Fibroblast of the conjunctiva (primary cell): ENCODE measurements at regions not wholly inside any gene's neighbourhood (a gene's known extent, or its start where the extent isn't known, plus 50 kb on each side); places are given as distances from the start of the nearest gene placed in this dataset.

Experiments
- DNase-seq: peaks from one replicate; pipeline ENCODE4 v3.0.0-alpha.2; 2010; ENCODE audit warnings: low read depth

DNA sequence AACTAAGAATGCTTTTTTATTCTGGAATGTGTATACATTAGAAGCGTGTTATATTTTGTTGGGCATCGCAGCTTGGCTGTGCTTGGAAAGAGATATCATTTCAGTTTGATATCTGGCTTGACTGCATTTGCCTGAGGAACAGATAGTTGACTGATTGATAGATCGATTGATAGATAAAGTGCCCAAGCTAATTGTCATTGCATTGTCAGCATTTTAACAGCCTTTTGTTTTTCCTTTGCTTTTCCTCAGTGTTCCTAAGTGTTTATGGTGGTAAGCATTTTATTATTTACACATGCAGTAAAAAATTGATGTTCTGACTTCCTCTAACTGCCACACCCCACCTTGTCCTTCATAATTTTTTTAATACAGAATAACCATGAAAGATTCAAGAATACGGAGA lies 180.9 kb upstream of the GRIK2 start:
- DNase-seq = no peak

DNA sequence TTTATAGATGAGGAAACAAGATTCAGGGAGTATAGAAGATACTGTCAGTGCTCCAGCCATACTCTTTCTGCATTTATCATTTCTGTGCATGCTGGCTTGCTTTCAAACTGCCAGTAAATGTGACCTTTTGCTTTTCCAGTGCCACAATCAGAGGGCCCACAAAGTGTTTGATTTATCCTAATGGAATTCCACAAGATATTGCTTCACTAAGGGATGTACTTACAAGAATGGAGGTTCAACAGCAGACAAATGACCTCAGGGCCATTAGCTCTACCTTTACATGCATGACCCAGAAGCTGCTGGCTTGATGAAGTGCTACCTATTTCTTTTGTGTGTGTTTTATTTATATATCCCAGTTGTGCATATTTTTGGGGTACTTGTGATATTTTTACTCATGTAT lies 171.5 kb upstream of the GRIK2 start:
- no peak for DNase-seq

GRCh38 chr6:101224751-101225150 lies 168.8 kb upstream of the GRIK2 start:
- no peak for DNase-seq

- no peak for DNase-seq
These were observed 166.8 kb upstream of the GRIK2 start for GRCh38 chr6:101226677-101227135.

DNA sequence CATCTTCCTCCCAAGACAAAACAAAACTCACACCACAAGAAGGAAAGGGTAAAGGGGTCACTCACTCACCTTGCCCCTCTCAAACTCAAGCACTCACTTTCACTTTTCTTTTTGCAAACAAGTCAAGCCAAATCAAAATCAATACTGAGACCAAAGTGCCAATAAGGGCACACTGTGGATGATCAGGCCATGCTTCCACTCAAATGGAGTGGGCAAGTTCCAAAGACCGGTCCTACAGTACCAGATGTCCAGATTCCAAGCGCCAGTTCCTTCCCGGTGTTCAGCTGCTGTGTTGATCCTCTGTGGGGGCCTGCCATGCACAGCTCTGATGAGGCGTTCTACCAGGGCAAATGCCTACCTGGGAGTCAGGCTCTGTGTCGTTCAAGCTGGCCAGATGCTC lies 162.6 kb upstream of the GRIK2 start:
- DNase-seq = no peak

DNA sequence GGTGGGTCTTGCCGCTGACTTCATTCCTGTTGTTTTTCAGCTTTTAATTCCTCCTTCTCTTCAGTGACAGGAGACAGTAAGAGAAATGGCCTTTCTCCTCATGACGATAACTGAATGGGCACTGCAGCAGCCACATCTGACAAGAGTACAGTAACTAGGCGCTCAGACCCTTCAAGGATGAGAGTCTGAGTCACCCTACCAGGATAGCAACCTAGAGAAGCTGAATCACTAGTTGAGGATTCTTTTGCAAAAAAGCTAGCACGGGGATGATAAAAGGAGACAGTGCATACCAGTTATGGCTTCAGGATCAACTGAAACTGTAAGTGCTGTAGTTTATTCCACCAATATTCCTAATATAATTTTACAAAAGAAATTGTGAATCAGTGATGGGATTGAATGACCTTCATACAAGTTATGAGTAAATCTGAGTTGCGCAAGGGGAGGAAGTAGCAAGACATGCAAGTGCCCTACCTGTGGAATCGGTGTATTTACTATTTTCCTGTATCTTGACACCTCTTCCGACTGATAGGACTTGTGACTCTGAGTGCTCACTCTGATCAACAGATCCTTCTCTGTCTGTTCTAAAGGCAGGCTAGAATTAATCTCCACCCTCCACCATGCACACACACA lies 161.8 kb upstream of the GRIK2 start:
- no peak for DNase-seq

DNA sequence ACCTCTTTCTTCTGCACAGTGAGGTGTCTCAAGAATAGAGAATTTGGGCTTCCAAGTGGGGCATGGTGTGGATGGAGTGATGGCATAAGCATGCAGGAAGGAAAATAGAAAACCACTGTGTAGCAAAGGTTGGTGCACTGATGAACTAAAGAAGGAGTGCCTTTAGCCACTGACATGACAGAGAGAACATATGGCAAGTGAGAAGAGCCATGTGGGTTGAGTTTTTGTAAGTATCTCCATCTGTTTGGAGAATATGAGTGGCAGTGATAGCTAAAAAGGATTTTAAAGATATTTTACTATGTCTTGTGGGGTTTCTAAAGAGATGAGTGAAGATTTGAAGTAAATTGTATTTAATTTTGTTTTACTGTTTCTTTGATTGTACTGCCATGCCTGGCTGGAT lies 160.5 kb upstream of the GRIK2 start:
- no peak for DNase-seq

- DNase-seq = no peak
These were observed 156.8 kb upstream of the GRIK2 start for GRCh38 chr6:101236709-101237108.

GRCh38 chr6:101241442-101241841 lies 152.1 kb upstream of the GRIK2 start:
- no peak for DNase-seq

DNA sequence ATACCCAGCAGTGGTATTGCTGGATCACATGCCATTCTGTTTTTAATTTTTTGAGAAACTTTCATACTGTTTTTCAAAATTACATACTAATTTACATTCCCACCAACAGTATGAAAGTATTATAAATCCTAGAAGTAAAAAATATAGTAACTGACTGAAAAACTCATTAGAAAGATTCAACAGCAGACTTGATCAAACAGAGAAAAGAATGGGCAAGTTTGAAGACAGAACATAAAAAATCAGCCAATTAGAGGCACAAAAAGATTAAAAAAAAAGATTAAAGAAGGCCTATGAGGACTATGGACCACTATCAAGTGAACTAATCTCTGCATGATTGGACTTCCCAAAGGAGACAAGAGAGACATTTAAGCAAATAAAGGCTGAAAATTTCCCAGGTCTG lies 144.0 kb upstream of the GRIK2 start:
- DNase-seq = no peak

GRCh38 chr6:101257163-101257562 lies 136.3 kb upstream of the GRIK2 start:
- DNase-seq = no peak

GRCh38 chr6:101259505-101259904 lies 134.0 kb upstream of the GRIK2 start:
- DNase-seq = no peak

DNA sequence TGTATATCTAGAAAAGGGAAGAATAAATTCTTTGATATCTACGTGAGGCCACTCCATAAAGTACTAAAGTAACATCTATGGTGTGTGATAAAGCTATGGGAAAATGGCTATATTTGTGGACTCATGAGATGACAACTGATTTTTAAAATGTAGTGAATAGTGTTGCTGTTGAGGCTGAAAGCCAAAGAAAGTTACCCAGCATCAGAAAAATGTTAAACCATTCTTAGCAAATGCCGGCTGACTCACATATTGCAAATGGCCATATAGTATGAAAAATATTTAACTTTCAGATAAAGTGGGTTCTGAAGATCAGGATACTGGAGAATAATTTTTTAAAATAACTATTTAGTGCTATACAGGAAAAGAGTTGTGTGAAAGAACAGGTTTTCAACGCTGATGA lies 129.9 kb upstream of the GRIK2 start:
- DNase-seq = no peak

- DNase-seq = no peak
These were observed 127.4 kb upstream of the GRIK2 start for GRCh38 chr6:101266063-101266462.

DNA sequence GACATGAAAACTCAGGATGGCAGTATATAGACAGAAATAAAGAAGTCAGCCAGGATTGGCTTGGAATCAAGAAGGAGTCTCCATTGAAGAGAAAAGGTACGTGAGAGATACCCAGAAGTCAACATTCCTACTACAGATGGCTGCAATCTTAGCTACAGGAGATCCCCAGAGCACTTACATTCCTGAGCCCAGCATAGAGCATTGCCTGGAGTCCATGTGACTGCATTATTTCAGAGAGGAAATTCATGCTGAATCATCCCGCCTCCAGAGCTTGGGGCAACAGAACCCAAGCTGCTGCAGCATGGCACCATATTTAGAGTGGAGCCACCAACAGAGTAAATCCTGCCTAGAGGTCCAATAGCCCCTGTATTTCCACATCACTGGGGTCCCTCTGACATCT lies 125.0 kb upstream of the GRIK2 start:
- no peak for DNase-seq

DNA sequence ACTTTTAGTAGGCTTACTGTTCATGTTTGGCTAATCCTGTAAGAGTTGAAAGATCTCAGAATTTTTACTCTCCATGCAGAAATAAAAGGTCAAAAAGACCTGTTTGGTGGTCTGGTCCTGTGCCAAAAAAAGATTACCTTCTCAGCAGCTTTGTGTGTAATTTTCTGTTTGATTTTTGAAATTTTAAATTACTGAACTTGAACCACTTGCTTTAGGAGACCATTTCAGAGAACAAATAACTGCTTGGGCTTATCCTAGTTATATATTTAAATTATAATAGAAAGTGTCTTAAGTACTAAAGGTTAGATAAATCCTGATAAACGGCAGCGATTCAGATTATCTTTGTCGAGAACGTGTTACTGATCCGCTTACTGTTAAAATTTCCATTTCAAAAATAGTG lies 118.3 kb upstream of the GRIK2 start:
- no peak for DNase-seq

- no peak for DNase-seq
These were observed 117.4 kb upstream of the GRIK2 start for GRCh38 chr6:101276066-101276465.

DNA sequence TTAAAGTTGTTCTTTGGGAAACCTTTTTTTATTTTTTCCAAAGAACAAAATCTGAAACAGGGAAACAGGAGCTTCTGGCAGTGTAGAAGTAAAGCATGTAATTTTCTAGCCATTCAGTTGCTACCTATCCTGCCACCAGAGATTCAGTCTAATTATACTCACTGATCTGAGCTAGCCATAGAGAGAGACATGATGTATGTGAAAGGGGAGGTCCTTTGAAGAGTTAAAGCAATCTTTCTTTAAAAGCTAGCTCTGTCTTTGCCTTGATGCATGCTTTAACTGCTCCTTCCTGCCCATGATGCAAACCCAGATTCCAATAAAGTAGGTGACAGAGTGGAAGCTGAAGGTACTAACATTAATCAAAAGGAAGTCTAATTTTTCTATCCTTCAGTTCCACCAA lies 114.1 kb upstream of the GRIK2 start:
- no peak for DNase-seq

DNA sequence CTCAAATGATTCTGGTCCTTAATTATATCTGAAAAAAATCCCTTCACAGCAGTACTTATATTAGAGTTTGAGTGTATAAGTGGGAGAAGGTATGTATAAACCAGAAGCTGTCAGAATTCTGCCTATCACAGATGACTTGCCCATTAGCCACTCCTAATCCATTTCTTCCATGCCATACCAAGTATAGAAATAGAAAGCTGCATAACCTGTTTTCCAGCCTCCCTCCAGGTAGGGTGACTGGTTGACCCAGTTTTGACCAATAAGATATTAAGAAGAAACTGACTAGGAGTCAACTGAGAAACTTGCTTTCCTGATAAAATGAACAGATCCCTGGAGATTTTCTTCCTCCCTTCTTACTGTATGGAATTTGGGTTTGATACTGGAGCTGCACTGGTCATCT lies 112.2 kb upstream of the GRIK2 start:
- DNase-seq = no peak

GRCh38 chr6:101284131-101284530 lies 109.4 kb upstream of the GRIK2 start:
- no peak for DNase-seq

DNA sequence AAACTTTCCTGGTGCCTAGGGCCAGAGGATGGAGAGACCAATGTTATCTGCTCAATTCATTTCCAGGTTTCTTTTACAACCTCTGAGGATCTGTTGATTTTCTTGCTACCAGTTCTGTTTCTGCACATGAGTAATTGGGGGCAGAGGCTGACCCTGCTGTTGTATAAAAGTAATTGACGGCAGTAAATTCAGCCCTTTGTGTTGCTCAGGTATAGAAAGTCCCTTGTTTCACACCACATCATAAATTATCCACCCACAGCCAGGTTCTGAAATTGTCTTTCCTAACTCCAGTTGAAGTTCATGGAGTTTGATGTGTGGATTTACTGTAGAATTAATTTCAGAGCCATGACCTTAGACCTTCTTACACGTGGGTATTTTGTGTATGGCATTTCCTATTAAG lies 107.4 kb upstream of the GRIK2 start:
- no peak for DNase-seq

GRCh38 chr6:101290346-101290745 lies 103.2 kb upstream of the GRIK2 start:
- DNase-seq = no peak

DNA sequence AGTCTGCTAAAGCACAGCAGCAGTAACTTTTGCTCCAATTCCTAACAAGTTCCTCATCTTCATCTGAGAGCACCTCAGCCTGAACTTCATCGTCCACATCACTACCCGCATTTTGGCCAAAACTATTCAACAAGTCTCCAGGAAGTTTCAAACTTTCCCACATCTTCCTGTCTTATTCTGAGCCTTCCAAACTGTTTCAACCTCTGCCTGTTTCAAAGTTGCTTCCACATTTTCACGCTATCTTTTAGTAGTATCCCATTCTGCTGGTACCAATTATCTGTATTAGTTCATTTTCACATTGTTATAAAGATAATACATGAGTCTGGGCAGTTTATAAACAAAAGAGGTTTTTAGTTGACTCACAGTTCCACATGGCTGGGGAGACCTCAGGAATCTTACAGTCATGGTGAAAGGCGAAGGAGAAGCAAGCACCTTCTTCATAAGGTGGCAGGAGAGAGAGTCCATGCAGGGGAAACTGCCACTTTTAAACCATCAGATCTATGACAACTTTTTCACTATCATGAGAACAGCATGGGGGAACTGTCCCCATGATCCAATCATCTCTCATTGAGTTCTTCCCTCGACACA lies 99.4 kb upstream of the GRIK2 start:
- no peak for DNase-seq

DNA sequence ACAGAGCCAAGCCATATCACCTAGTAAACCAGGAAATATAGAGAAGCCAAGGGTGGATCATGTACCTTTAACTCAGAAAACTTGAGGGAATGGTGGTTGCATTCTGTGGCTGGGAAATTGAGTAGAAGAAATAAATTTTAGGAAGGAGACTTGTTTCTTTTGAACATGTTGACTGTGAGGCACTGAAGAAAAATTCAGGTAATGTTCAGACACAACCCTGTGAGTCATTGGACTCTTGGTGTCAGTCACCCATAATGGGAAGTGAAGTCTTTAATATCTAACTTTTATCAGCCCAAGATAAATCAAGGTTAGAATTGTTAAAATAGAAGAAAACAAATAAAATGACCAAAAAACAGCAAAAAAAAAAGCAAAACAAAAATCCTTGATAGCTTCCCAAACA lies 98.8 kb upstream of the GRIK2 start:
- DNase-seq = no peak
